Bone marrow (tissue), 2 donors: ENCODE measurements at regions not wholly inside any gene's neighbourhood (a gene's known extent, or its start where the extent isn't known, plus 50 kb on each side); places are given as distances from the start of the nearest gene placed in this dataset.
"Not testable (repeated sequence)": the region's sequence is repeated elsewhere in the genome, so short reads cannot be mapped to it uniquely, and the experiment has no call there.

ENCODE experiments used
- DNase-seq, 2 donors: peaks; one replicate each; lab custom pipeline; 2025; lab: John Stamatoyannopoulos, UW

- DNase-seq: not testable (repeated sequence)
Measured at GRCh38 chr3:156048483-156048882, 71.9 kb upstream of the KCNAB1 start.

DNA sequence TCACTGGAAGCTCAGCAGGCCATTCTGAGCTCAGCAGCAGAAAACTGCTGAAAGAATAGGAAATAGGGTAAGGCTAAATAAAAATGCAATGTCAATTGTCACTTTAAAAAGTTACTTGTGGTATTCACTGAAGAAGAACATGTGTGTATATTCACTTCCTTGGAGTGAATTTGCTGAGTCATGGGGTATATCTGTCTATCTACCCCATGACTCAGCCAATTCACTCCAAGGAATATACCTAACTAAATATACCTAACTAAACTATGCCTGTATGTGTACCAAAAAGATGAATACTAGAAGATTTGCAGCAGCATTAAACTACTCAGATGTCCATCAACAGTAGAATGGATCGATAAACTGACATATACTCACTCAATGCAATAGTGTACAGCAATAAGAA lies 69.5 kb upstream of the KCNAB1 start:
- no peak for DNase-seq

GRCh38 chr3:156051651-156052050 lies 68.7 kb upstream of the KCNAB1 start:
- no peak for DNase-seq

GRCh38 chr3:156052115-156052514 lies 68.3 kb upstream of the KCNAB1 start:
- DNase-seq: no peak

GRCh38 chr3:156059950-156060501 lies 60.4 kb upstream of the KCNAB1 start:
- no peak for DNase-seq

DNA sequence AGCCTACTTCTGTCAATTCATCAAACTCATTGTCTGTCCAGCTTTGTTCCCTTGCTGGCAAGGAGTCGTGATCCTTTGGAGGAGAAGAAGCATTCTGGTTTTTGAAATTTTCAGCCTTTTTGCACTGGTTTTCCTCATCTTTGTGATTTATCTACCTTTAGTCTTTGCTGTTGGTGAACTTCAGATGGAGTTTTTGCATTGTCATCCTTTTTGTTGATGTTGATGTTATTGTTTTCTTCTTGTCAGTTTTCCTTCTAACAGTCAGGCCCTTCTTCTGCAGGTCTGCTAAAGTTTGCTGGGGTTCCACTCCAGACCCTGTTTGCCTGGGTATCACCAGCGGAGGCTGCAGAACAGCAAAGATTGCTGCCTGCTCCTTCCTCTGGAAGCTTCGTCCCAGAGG lies 52.2 kb upstream of the KCNAB1 start:
- not testable (repeated sequence) for DNase-seq

DNA sequence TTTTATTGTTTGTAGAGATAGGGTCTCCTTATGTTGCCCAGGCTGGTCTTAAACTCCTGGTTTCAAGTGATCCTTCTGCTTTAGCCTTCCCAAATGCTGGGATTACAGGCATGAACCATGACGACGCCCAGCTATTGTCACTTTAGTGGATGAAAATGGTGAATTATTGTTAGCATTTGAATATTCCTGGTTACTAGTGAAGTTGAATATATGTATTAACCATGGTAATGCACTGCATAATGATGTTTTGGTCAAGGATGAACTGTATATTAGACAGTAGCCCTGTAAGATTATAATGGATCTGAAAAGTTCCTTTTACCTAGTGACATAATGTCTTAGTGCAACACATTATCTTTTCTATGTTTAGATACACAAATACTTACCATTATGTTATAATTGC lies 50.4 kb upstream of the KCNAB1 start:
- no peak for DNase-seq
